Neural progenitor cell (in vitro differentiated cells): ENCODE measurements at regions not wholly inside any gene's neighbourhood (a gene's known extent, or its start where the extent isn't known, plus 50 kb on each side); places are given as distances from the start of the nearest gene placed in this dataset.

ENCODE experiments used
- DNase-seq: peaks from one replicate; pipeline ENCODE4 v3.0.0-alpha.2; 2016; ENCODE audit warnings: low spot score
- H2AFZ ChIP-seq: fragments of 200-600 bp; sonication (generic); replicated peaks from 2 replicates; pipeline ENCODE4 v1.6.1; 2016; ENCODE audit warnings: antibody characterized with exemption
- H3F3A ChIP-seq: fragments of 200-600 bp; sonication (generic); 2 replicates; pipeline ENCODE4 v1.6.1; 2016; ENCODE audit warnings: antibody characterized with exemption, low read depth
- H3K27ac ChIP-seq: fragments of 200-600 bp; sonication (generic); 2 replicates; pipeline ENCODE4 v1.5.1; 2016; ENCODE audit warnings: mild to moderate bottlenecking
- H3K27me3 ChIP-seq: fragments of 200-600 bp; sonication (generic); 2 replicates; pipeline ENCODE4 v1.6.1; 2016; ENCODE audit warnings: mild to moderate bottlenecking, moderate library complexity
- H3K36me3 ChIP-seq: fragments of 200-600 bp; sonication (generic); 2 replicates; pipeline ENCODE4 v1.5.1; 2016
- H3K4me1 ChIP-seq: fragments of 200-600 bp; sonication (generic); 2 replicates; pipeline ENCODE4 v1.6.1; 2016; ENCODE audit warnings: mixed run types
- H3K4me2 ChIP-seq: fragments of 200-600 bp; sonication (generic); 2 replicates; pipeline ENCODE4 v1.6.1; 2016
- H3K4me3 ChIP-seq: fragments of 200-600 bp; sonication (generic); 2 replicates; pipeline ENCODE4 v1.5.1; 2016
- H3K79me2 ChIP-seq: fragments of 200-600 bp; sonication (generic); 2 replicates; pipeline ENCODE4 v1.6.1; 2016; ENCODE audit warnings: low read depth
- H3K9ac ChIP-seq: fragments of 200-600 bp; sonication (generic); 2 replicates; pipeline ENCODE4 v1.6.1; 2016
- H3K9me3 ChIP-seq: fragments of 200-600 bp; sonication (generic); 2 replicates; pipeline ENCODE4 v1.5.1; 2016; ENCODE audit warnings: low read depth
- H4K20me1 ChIP-seq: fragments of 200-600 bp; sonication (generic); 2 replicates; pipeline ENCODE4 v1.6.1; 2016; ENCODE audit warnings: low read depth
- H3K27ac Mint-ChIP-seq: 3 replicates; pipeline ENCODE4 v1.8.0; 2021; ENCODE audit warnings: mixed read lengths
- H3K27me3 Mint-ChIP-seq: 2 replicates; pipeline ENCODE4 v1.8.0; 2022; ENCODE audit warnings: low read depth, mild to moderate bottlenecking, inconsistent platforms, moderate library complexity, mixed read lengths; ENCODE audit not compliant: insufficient read depth
- H3K36me3 Mint-ChIP-seq: 3 replicates; pipeline ENCODE4 v1.8.0; 2021; ENCODE audit warnings: mixed read lengths
- H3K4me1 Mint-ChIP-seq: 3 replicates; pipeline ENCODE4 v1.8.0; 2021; ENCODE audit warnings: mixed read lengths
- H3K4me3 Mint-ChIP-seq: 3 replicates; pipeline ENCODE4 v1.8.0; 2021; ENCODE audit warnings: mild to moderate bottlenecking, moderate library complexity, mixed read lengths
- H3K9me3 Mint-ChIP-seq: 3 replicates; pipeline ENCODE4 v1.8.0; 2020; ENCODE audit warnings: mixed read lengths
- EZH2 ChIP-seq: fragments of 200-600 bp; sonication (generic); IDR thresholded peaks from 2 replicates; pipeline ENCODE4 v1.6.1; 2017; ENCODE audit warnings: antibody characterized with exemption, mild to moderate bottlenecking, moderate library complexity
- EZH2phosphoT487 ChIP-seq: fragments of 200-600 bp; sonication (generic); IDR thresholded peaks from 2 replicates; pipeline ENCODE4 v1.6.1; 2017; ENCODE audit warnings: antibody characterized with exemption
- TF ChIP-seq, protein P1 (sequence below): fragments of 200-600 bp; sonication (generic); IDR thresholded peaks from 2 replicates; pipeline ENCODE4 v1.5.1; 2017; ENCODE audit warnings: antibody characterized with exemption, mild to moderate bottlenecking

DNA sequence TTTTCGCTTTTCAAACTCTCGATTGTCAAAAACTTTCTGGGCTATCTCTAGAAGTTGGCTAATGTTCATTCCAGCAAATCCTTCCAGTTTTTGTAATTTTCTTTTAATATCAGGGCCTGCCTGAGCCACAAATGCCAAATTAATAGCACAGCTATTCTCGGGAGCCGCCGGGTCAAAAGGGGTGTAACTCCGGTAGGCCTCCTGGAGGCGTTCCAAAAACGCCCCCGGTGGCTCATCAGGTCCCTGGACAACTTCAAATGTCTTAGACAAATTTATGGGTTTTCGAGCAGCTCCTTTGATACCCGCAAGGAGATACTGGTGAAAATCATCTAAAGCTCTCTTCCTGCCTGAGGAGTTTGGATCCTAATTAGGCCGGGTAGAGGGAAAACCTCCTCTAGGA is 117.9 kb upstream of the PZP start:
- TF ChIP-seq, protein P1, sequence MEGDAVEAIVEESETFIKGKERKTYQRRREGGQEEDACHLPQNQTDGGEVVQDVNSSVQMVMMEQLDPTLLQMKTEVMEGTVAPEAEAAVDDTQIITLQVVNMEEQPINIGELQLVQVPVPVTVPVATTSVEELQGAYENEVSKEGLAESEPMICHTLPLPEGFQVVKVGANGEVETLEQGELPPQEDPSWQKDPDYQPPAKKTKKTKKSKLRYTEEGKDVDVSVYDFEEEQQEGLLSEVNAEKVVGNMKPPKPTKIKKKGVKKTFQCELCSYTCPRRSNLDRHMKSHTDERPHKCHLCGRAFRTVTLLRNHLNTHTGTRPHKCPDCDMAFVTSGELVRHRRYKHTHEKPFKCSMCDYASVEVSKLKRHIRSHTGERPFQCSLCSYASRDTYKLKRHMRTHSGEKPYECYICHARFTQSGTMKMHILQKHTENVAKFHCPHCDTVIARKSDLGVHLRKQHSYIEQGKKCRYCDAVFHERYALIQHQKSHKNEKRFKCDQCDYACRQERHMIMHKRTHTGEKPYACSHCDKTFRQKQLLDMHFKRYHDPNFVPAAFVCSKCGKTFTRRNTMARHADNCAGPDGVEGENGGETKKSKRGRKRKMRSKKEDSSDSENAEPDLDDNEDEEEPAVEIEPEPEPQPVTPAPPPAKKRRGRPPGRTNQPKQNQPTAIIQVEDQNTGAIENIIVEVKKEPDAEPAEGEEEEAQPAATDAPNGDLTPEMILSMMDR: no peak
- TF ChIP-seq EZH2: no peak
- TF ChIP-seq EZH2phosphoT487: no peak
- no peak overlapping the region for H3K9ac ChIP-seq
- H3K27ac Mint-ChIP-seq: peak overlapping the region; percentile 33
- H3K36me3 ChIP-seq: no peaks in the 10 kb centered on the region
- H3K9me3 Mint-ChIP-seq: no peaks in the 10 kb centered on the region
- H3K27ac ChIP-seq: no peak overlapping the region
- H2AFZ ChIP-seq: no peak overlapping the region
- peaks cover 10% of the 10 kb centered on the region for H3K36me3 Mint-ChIP-seq
- peaks cover 5% of the 10 kb centered on the region for H3K27me3 Mint-ChIP-seq
- no peak overlapping the region for H3K4me2 ChIP-seq
- H3K79me2 ChIP-seq: no peaks in the 10 kb centered on the region
- no peaks in the 10 kb centered on the region for H3K4me1 ChIP-seq
- H3K9me3 ChIP-seq: no peaks in the 10 kb centered on the region
- no peaks in the 10 kb centered on the region for H3F3A ChIP-seq
- no peaks in the 10 kb centered on the region for H3K27me3 ChIP-seq
- H4K20me1 ChIP-seq: no peaks in the 10 kb centered on the region
- no peak overlapping the region for H3K4me3 Mint-ChIP-seq
- no peak for DNase-seq
- no peak overlapping the region for H3K4me3 ChIP-seq
- H3K4me1 Mint-ChIP-seq: peaks cover 4% of the 10 kb centered on the region

DNA sequence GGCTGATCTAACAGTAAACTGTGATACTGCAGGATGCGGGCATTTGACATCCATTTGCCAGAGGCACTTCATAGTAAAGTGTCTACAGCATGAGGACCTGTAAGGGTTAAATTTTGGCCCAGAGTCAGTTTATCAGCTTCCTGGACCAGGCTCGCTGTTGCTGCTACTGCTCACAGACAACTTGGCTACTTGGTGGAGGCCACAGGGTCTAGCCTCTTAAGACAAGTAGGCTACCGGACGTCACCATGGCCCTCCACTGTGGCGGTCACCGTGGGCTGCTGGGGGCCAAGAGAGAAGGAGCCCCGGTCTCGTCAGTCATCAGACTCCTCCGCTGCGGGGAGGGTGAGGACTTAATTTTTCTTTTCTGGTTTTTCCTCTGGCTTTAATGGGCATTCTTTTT is 117.3 kb upstream of the PZP start:
- peak overlapping the region; percentile 33 for H3K27ac Mint-ChIP-seq

DNA sequence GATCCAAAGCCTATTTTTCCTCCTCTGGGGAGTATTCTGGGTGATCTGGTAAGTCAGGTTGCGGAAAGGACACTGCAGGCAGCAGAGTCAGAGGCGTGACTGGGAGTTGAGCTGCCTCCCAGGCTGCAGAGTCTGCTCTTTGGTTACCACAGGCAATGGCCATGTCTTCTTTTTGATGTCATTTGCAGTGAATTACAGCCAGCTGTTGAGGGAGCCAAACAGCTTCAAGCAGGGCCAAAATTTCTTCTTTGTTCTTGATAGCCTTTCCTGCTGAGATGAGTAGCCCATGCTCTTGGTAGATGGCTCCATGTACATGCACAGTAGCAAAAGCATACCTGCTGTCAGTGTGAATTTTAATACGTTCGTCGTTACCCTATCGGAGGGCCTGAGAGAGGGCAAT is 116.6 kb upstream of the PZP start:
- H4K20me1 ChIP-seq: no peaks in the 10 kb centered on the region
- Mint-ChIP-seq H3K27me3 (peaks cover 5% of the 10 kb centered on the region), H3K4me3 (no peak overlapping the region), H3K36me3 (peaks cover 10% of the 10 kb centered on the region), H3K9me3 (no peaks in the 10 kb centered on the region), H3K4me1 (peaks cover 6% of the 10 kb centered on the region), H3K27ac (no peak overlapping the region)
- H3K36me3 ChIP-seq: no peaks in the 10 kb centered on the region
- H3K9me3 ChIP-seq: no peaks in the 10 kb centered on the region
- H3F3A ChIP-seq: peaks cover 2% of the 10 kb centered on the region
- H2AFZ ChIP-seq: no peak overlapping the region
- TF ChIP-seq EZH2: no peak
- TF ChIP-seq, protein P1: no peak
- TF ChIP-seq EZH2phosphoT487: no peak
- H3K27me3 ChIP-seq: no peaks in the 10 kb centered on the region
- no peak overlapping the region for H3K9ac ChIP-seq
- H3K4me1 ChIP-seq: peaks cover 3% of the 10 kb centered on the region
- no peaks in the 10 kb centered on the region for H3K79me2 ChIP-seq
- no peak overlapping the region for H3K4me3 ChIP-seq
- no peak overlapping the region for H3K27ac ChIP-seq
- H3K4me2 ChIP-seq: no peak overlapping the region
- no peak for DNase-seq

More for the DNA sequence above, 117.3 kb upstream of the PZP start:
- Histone ChIP-seq H4K20me1 (no peaks in the 10 kb centered on the region), H3K9me3 (no peaks in the 10 kb centered on the region), H3K4me3 (no peak overlapping the region), H3K79me2 (no peaks in the 10 kb centered on the region), H3K36me3 (no peaks in the 10 kb centered on the region), H3K27ac (no peak overlapping the region), H2AFZ (no peak overlapping the region), H3K4me2 (no peak overlapping the region), H3F3A (no peaks in the 10 kb centered on the region), H3K27me3 (no peaks in the 10 kb centered on the region), H3K4me1 (no peaks in the 10 kb centered on the region), H3K9ac (no peak overlapping the region)
- Mint-ChIP-seq H3K27me3 (peaks cover 5% of the 10 kb centered on the region), H3K9me3 (no peaks in the 10 kb centered on the region), H3K4me3 (no peak overlapping the region), H3K4me1 (peaks cover 4% of the 10 kb centered on the region), H3K36me3 (peaks cover 10% of the 10 kb centered on the region)
- DNase-seq: no peak
- TF ChIP-seq EZH2: no peak
- no peak for TF ChIP-seq EZH2phosphoT487
- TF ChIP-seq, protein P1: no peak
